DND-41 (cell line): ENCODE measurements at regions not wholly inside any gene's neighbourhood (a gene's known extent, or its start where the extent isn't known, plus 50 kb on each side); places are given as distances from the start of the nearest gene placed in this dataset.

Experiments used
- CTCF ChIP-seq: IDR thresholded peaks from 2 replicates; pipeline ENCODE4 v1.5.1; 2012; ENCODE audit warnings: borderline replicate concordance, low read length, moderate library complexity, mild to moderate bottlenecking; ENCODE audit not compliant: poor library complexity, severe bottlenecking; ENCODE audit errors: extremely low read depth
- EZH2 ChIP-seq: IDR thresholded peaks from 3 replicates; pipeline ENCODE4 v1.6.1; 2012; ENCODE audit warnings: borderline replicate concordance, low read depth, mild to moderate bottlenecking, moderate library complexity, low read length, inconsistent platforms; ENCODE audit not compliant: severe bottlenecking

GRCh38 chr2:196515608-196516007, 123.9 kb upstream of the CCDC150 start:
- TF ChIP-seq CTCF (no peak), EZH2 (no peak)
